Inflammatory macrophage treated with lipopolysaccharide for 1 hour (primary cell): ENCODE measurements at regions not wholly inside any gene's neighbourhood (a gene's known extent, or its start where the extent isn't known, plus 50 kb on each side); places are given as distances from the start of the nearest gene placed in this dataset.
A peak's percentile ranks its signal among the peaks of the same experiment; 100 is the strongest.
"Not testable (repeated sequence)": the region's sequence is repeated elsewhere in the genome, so short reads cannot be mapped to it uniquely, and the experiment has no call there.

Experiments used
- DNase-seq, 2 donors: peaks; one replicate each; pipeline ENCODE4 v3.0.0-alpha.2; 2020 to 2022

GRCh38 chr20:5492937-5493336, 117.9 kb downstream of the GPCPD1 start:
- DNase-seq, result no peak

GRCh38 chr20:5491455-5491854, 119.4 kb downstream of the GPCPD1 start:
- DNase-seq, result no peak

GRCh38 chr20:5489601-5490000, 121.2 kb downstream of the GPCPD1 start:
- DNase-seq, result no peak

GRCh38 chr20:5488823-5489222, 122.0 kb downstream of the GPCPD1 start:
- DNase-seq, result no peak

GRCh38 chr20:5486377-5487054, 124.3 kb downstream of the GPCPD1 start:
- DNase-seq, result no peak

GRCh38 chr20:5484926-5485325, 125.9 kb downstream of the GPCPD1 start:
- DNase-seq, result no peak

GRCh38 chr20:5484346-5484745, 126.5 kb downstream of the GPCPD1 start:
- no peak for DNase-seq

GRCh38 chr20:5482791-5483190, 128.0 kb downstream of the GPCPD1 start:
- DNase-seq, result no peak

- no peak for DNase-seq
Observed at GRCh38 chr20:5481872-5482271, 128.9 kb downstream of the GPCPD1 start.

GRCh38 chr20:5480824-5481600, 129.8 kb downstream of the GPCPD1 start:
- no peak for DNase-seq

GRCh38 chr20:5474646-5475550, 135.9 kb downstream of the GPCPD1 start:
- DNase-seq, result peak in 1 of 2 donors; percentile 2

- not testable (repeated sequence) for DNase-seq
Observed at GRCh38 chr20:5471866-5472265, 138.9 kb downstream of the GPCPD1 start.

- no peak for DNase-seq
Observed at GRCh38 chr20:5471368-5471767, 139.4 kb downstream of the GPCPD1 start.

- no peak for DNase-seq
Observed at GRCh38 chr20:5470943-5471342, 139.9 kb downstream of the GPCPD1 start.

GRCh38 chr20:5470458-5470857, 140.3 kb downstream of the GPCPD1 start:
- no peak for DNase-seq

GRCh38 chr20:5469111-5469510, 141.7 kb downstream of the GPCPD1 start:
- DNase-seq, result no peak

- DNase-seq, result no peak
Observed at GRCh38 chr20:5467086-5467485, 143.7 kb downstream of the GPCPD1 start.

GRCh38 chr20:5465604-5465927, 145.2 kb downstream of the GPCPD1 start:
- no peak for DNase-seq

- DNase-seq, result no peak
Observed at GRCh38 chr20:5464901-5465603, 145.8 kb downstream of the GPCPD1 start.

- DNase-seq, result no peak
Observed at GRCh38 chr20:5463007-5463686, 146.4 kb upstream of the PROKR2 start.

GRCh38 chr20:5453745-5454144, 137.0 kb upstream of the PROKR2 start:
- not testable (repeated sequence) for DNase-seq

GRCh38 chr20:5453316-5453715, 136.6 kb upstream of the PROKR2 start:
- not testable (repeated sequence) for DNase-seq
